Stimulated activated CD4-positive, alpha-beta T cell treated with anti-CD3 and anti-CD28 coated beads, TNF-alpha, amount 100 ng/mL, for 24 hours (primary cell): ENCODE measurements at regions not wholly inside any gene's neighbourhood (a gene's known extent, or its start where the extent isn't known, plus 50 kb on each side); places are given as distances from the start of the nearest gene placed in this dataset.

ENCODE experiments used
- DNase-seq, 3 experiments: peaks; one replicate each; pipeline ENCODE4 v3.0.0-alpha.2; 2020; ENCODE audit warnings: low read depth in 3 of 3

GRCh38 chr6:1065986-1066385, 245.9 kb upstream of the FOXQ1 start:
- DNase-seq, result no peak

- DNase-seq, result no peak
Measured at GRCh38 chr6:1063671-1064355, 248.1 kb upstream of the FOXQ1 start.

- DNase-seq, result no peak
Measured at GRCh38 chr6:1062786-1063545, 248.9 kb upstream of the FOXQ1 start.

GRCh38 chr6:1059596-1059995, 252.3 kb upstream of the FOXQ1 start:
- DNase-seq, result no peak

- DNase-seq, result no peak
Measured at GRCh38 chr6:1057490-1058135, 254.3 kb upstream of the FOXQ1 start.

- no peak for DNase-seq
Measured at GRCh38 chr6:1055015-1055921, 256.6 kb upstream of the FOXQ1 start.

- DNase-seq, result no peak
Measured at GRCh38 chr6:1054653-1055014, 257.3 kb upstream of the FOXQ1 start.

- DNase-seq, result no peak
Measured at GRCh38 chr6:1053586-1053985, 258.3 kb upstream of the FOXQ1 start.

GRCh38 chr6:1052262-1052661, 259.6 kb upstream of the FOXQ1 start:
- no peak for DNase-seq

- DNase-seq, result no peak
Measured at GRCh38 chr6:1049900-1050299, 262.0 kb upstream of the FOXQ1 start.

GRCh38 chr6:1049170-1049569, 262.7 kb upstream of the FOXQ1 start:
- no peak for DNase-seq

GRCh38 chr6:1047981-1048541, 263.8 kb upstream of the FOXQ1 start:
- no peak for DNase-seq

GRCh38 chr6:1045239-1045638, 266.7 kb upstream of the FOXQ1 start:
- no peak for DNase-seq

- DNase-seq, result no peak
Measured at GRCh38 chr6:1044040-1044836, 267.7 kb upstream of the FOXQ1 start.

GRCh38 chr6:1043458-1043836, 268.5 kb upstream of the FOXQ1 start:
- no peak for DNase-seq

GRCh38 chr6:1042583-1043457, 269.1 kb upstream of the FOXQ1 start:
- DNase-seq, result no peak

- DNase-seq, result no peak
Measured at GRCh38 chr6:1040393-1040792, 271.5 kb upstream of the FOXQ1 start.

- DNase-seq, result no peak
Measured at GRCh38 chr6:1039746-1040145, 272.2 kb upstream of the FOXQ1 start.

GRCh38 chr6:1039191-1039590, 272.7 kb upstream of the FOXQ1 start:
- DNase-seq, result no peak
